HEK293 (cell line): ENCODE measurements at regions not wholly inside any gene's neighbourhood (a gene's known extent, or its start where the extent isn't known, plus 50 kb on each side); places are given as distances from the start of the nearest gene placed in this dataset.
"Not testable (repeated sequence)": the region's sequence is repeated elsewhere in the genome, so short reads cannot be mapped to it uniquely, and the experiment has no call there.

ENCODE experiments used
- KLF1 ChIP-seq: fragments of 450-650 bp; formaldehyde crosslinking; IDR thresholded peaks from 2 replicates; pipeline ENCODE4 v1.5.1; 2016; ENCODE audit warnings: missing biosample characterization, missing genetic modification characterization
- REPIN1 ChIP-seq: fragments of 450-650 bp; formaldehyde crosslinking; IDR thresholded peaks from 2 replicates; pipeline ENCODE4 v1.5.1; 2017; ENCODE audit warnings: missing biosample characterization, missing genetic modification characterization, low read depth
- SETDB1 ChIP-seq: IDR thresholded peaks from one replicate; pipeline ENCODE4 v1.6.1; 2017; ENCODE audit warnings: mild to moderate bottlenecking, low read length, moderate library complexity, mixed read lengths; ENCODE audit not compliant: insufficient read length
- ZBTB1 ChIP-seq: fragments of 450-650 bp; formaldehyde crosslinking; IDR thresholded peaks from 2 replicates; pipeline ENCODE4 v1.5.1; 2016; ENCODE audit warnings: missing biosample characterization, missing genetic modification characterization
- ZNF132 ChIP-seq: fragments of 450-650 bp; formaldehyde crosslinking; IDR thresholded peaks from 2 replicates; pipeline ENCODE4 v1.5.1; 2017; ENCODE audit warnings: missing biosample characterization, missing genetic modification characterization, borderline replicate concordance
- ZNF23 ChIP-seq: fragments of 450-650 bp; formaldehyde crosslinking; IDR thresholded peaks from 2 replicates; pipeline ENCODE4 v1.5.1; 2016; ENCODE audit warnings: missing biosample characterization, missing genetic modification characterization, borderline replicate concordance
- ZNF239 ChIP-seq: fragments of 450-650 bp; formaldehyde crosslinking; IDR thresholded peaks from 2 replicates; pipeline ENCODE4 v1.5.1; 2016; ENCODE audit warnings: missing biosample characterization, missing genetic modification characterization
- ZNF558 ChIP-seq: fragments of 450-650 bp; formaldehyde crosslinking; IDR thresholded peaks from 2 replicates; pipeline ENCODE4 v1.5.1; 2016; ENCODE audit warnings: missing biosample characterization, missing genetic modification characterization
- ZNF654 ChIP-seq: fragments of 450-650 bp; formaldehyde crosslinking; IDR thresholded peaks from 2 replicates; pipeline ENCODE4 v1.5.1; 2016; ENCODE audit warnings: low read depth, missing biosample characterization, missing genetic modification characterization
- TF ChIP-seq, protein P1 (sequence below): fragments of 450-650 bp; formaldehyde crosslinking; IDR thresholded peaks from 2 replicates; pipeline ENCODE4 v1.5.1; 2016; ENCODE audit warnings: missing biosample characterization, missing genetic modification characterization
- TF ChIP-seq, protein P2 (sequence below): fragments of 450-650 bp; formaldehyde crosslinking; IDR thresholded peaks from 2 replicates; pipeline ENCODE4 v1.5.1; 2016; ENCODE audit warnings: missing biosample characterization, missing genetic modification characterization
- TF ChIP-seq, protein P3 (sequence below): fragments of 450-650 bp; formaldehyde crosslinking; IDR thresholded peaks from 2 replicates; pipeline ENCODE4 v1.5.1; 2016; ENCODE audit warnings: missing biosample characterization, missing genetic modification characterization
- TF ChIP-seq, protein P4 (sequence below): fragments of 450-650 bp; formaldehyde crosslinking; IDR thresholded peaks from 2 replicates; pipeline ENCODE4 v1.5.1; 2016; ENCODE audit warnings: missing biosample characterization, missing genetic modification characterization

DNA sequence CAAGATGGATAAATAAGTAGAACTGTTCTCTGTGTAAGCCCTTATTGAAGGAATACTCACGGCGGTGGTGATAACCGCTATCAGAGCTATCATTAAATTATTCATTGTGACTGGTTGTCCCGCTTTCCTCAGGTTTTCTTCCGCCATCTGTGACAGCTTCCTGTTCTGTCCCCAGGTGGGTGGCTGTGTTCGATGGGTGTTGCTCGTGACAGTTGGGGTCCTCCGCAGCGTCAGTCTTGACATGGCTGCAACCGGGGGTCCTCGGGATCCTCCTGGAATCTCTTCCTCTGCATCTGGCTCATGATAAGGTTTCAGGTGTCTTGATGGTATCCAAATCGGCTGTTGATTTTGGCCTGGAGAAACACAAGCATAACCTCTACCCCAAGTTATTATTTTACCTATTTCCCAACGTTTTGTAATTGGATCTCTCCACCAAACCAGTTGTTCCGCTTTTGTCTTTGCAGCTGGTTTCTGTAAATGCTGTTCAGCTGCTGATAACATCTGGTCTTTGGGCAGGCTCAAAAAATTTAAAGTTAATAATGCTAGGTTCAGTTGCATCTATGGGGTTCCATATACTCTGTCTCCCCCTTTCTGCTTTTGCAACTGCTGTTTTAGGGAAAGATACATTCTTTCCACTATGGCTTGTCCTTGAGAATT lies 58.1 kb upstream of the INSIG1 start:
- not testable (repeated sequence) for TF ChIP-seq ZNF558 (tag by site-specific recombination); SETDB1; REPIN1 (tag by site-specific recombination); ZNF654 (tag by site-specific recombination); ZNF132; KLF1 (tag by site-specific recombination); ZNF23 (tag by site-specific recombination); ZBTB1 (tag by site-specific recombination); ZNF239
- TF ChIP-seq, protein P1, sequence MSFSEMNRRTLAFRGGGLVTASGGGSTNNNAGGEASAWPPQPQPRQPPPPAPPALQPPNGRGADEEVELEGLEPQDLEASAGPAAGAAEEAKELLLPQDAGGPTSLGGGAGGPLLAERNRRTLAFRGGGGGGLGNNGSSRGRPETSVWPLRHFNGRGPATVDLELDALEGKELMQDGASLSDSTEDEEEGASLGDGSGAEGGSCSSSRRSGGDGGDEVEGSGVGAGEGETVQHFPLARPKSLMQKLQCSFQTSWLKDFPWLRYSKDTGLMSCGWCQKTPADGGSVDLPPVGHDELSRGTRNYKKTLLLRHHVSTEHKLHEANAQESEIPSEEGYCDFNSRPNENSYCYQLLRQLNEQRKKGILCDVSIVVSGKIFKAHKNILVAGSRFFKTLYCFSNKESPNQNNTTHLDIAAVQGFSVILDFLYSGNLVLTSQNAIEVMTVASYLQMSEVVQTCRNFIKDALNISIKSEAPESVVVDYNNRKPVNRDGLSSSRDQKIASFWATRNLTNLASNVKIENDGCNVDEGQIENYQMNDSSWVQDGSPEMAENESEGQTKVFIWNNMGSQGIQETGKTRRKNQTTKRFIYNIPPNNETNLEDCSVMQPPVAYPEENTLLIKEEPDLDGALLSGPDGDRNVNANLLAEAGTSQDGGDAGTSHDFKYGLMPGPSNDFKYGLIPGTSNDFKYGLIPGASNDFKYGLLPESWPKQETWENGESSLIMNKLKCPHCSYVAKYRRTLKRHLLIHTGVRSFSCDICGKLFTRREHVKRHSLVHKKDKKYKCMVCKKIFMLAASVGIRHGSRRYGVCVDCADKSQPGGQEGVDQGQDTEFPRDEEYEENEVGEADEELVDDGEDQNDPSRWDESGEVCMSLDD (tag by site-specific recombination): not testable (repeated sequence)
- TF ChIP-seq, protein P2, sequence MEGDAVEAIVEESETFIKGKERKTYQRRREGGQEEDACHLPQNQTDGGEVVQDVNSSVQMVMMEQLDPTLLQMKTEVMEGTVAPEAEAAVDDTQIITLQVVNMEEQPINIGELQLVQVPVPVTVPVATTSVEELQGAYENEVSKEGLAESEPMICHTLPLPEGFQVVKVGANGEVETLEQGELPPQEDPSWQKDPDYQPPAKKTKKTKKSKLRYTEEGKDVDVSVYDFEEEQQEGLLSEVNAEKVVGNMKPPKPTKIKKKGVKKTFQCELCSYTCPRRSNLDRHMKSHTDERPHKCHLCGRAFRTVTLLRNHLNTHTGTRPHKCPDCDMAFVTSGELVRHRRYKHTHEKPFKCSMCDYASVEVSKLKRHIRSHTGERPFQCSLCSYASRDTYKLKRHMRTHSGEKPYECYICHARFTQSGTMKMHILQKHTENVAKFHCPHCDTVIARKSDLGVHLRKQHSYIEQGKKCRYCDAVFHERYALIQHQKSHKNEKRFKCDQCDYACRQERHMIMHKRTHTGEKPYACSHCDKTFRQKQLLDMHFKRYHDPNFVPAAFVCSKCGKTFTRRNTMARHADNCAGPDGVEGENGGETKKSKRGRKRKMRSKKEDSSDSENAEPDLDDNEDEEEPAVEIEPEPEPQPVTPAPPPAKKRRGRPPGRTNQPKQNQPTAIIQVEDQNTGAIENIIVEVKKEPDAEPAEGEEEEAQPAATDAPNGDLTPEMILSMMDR (tag by site-specific recombination): not testable (repeated sequence)
- TF ChIP-seq, protein P3, sequence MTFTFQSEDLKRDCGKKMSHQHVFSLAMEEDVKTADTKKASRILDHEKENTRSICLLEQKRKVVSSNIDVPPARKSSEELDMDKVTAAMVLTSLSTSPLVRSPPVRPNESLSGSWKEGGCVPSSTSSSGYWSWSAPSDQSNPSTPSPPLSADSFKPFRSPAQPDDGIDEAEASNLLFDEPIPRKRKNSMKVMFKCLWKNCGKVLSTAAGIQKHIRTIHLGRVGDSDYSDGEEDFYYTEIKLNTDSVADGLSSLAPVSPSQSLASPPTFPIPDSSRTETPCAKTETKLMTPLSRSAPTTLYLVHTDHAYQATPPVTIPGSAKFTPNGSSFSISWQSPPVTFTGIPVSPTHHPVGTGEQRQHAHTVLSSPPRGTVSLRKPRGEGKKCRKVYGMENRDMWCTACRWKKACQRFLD: not testable (repeated sequence)
- TF ChIP-seq, protein P4, sequence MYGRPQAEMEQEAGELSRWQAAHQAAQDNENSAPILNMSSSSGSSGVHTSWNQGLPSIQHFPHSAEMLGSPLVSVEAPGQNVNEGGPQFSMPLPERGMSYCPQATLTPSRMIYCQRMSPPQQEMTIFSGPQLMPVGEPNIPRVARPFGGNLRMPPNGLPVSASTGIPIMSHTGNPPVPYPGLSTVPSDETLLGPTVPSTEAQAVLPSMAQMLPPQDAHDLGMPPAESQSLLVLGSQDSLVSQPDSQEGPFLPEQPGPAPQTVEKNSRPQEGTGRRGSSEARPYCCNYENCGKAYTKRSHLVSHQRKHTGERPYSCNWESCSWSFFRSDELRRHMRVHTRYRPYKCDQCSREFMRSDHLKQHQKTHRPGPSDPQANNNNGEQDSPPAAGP (tag by site-specific recombination): not testable (repeated sequence)
